Peyer's patch (tissue), 4 donors: ENCODE measurements at regions not wholly inside any gene's neighbourhood (a gene's known extent, or its start where the extent isn't known, plus 50 kb on each side); places are given as distances from the start of the nearest gene placed in this dataset.

ENCODE experiments used
- POLR2A ChIP-seq, 2 donors: fragments of 450-650 bp; IDR thresholded peaks; one replicate each; pipeline ENCODE4 v1.5.1; 2017; ENCODE audit warnings: antibody characterized with exemption in 2 of 2, mild to moderate bottlenecking in 2 of 2, moderate library complexity in 2 of 2
- TF ChIP-seq, protein P1 (sequence below), 6 experiments: fragments of 450-650 bp in 4 of 6; fragments of 200-600 bp in 2 of 6; sonication (generic) in 1 of 6; IDR thresholded peaks; one replicate each; pipeline ENCODE4 v1.5.1; 2017 to 2019; ENCODE audit warnings: antibody characterized with exemption in 6 of 6, mild to moderate bottlenecking in 3 of 6, moderate library complexity in 1 of 6

GRCh38 chr17:77750427-77751043 lies 208.0 kb upstream of the TNRC6C start:
- TF ChIP-seq, protein P1, sequence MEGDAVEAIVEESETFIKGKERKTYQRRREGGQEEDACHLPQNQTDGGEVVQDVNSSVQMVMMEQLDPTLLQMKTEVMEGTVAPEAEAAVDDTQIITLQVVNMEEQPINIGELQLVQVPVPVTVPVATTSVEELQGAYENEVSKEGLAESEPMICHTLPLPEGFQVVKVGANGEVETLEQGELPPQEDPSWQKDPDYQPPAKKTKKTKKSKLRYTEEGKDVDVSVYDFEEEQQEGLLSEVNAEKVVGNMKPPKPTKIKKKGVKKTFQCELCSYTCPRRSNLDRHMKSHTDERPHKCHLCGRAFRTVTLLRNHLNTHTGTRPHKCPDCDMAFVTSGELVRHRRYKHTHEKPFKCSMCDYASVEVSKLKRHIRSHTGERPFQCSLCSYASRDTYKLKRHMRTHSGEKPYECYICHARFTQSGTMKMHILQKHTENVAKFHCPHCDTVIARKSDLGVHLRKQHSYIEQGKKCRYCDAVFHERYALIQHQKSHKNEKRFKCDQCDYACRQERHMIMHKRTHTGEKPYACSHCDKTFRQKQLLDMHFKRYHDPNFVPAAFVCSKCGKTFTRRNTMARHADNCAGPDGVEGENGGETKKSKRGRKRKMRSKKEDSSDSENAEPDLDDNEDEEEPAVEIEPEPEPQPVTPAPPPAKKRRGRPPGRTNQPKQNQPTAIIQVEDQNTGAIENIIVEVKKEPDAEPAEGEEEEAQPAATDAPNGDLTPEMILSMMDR (IDR thresholded peaks at IDR 0.05) = no peak
- TF ChIP-seq POLR2A (IDR thresholded peaks at IDR 0.05) = no peak
